ENCODE measurements at regions not wholly inside any gene's neighbourhood (a gene's known extent, or its start where the extent isn't known, plus 50 kb on each side); places are given as distances from the start of the nearest gene placed in this dataset.

DNA sequence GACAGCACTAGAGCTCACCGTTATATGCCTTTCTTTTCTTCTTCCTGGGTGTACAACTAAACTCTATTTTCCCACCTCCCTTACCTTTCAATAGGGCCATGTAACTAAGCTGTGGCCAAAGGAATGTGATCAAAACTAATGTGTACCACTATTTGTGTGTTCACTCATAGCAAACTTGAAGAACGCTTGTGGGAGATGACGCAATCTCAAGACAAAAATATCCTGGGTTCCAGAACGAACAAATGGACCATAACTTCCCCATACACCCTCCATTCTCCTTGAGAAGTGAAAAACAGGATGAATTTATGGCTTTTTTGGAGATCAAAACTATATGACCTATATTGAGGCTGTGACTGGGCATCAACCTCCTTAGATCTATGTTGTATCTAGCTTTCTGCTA is 139.7 kb upstream of the GLRA2 start:
- Histone ChIP-seq H3K36me3 (ENCODE audit: control insufficient read depth in 4 of 4, insufficient read depth in 4 of 4, low read length in 4 of 4) (no peaks in the 10 kb centered on the region), H3K9ac (ENCODE audit: insufficient read depth in 1 of 2, low read length in 2 of 2) (no peak overlapping the region), H3K27me3 (ENCODE audit: control insufficient read depth in 3 of 3, insufficient read depth in 3 of 3, low read length in 2 of 3) (peaks cover 0 to 11% (median 4%) of the 10 kb centered on the region in 3 donors), H3K4me1 (ENCODE audit: control insufficient read depth in 5 of 5, insufficient read depth in 5 of 5, low read length in 5 of 5) (peaks cover 0 to 7% (median 0%) of the 10 kb centered on the region in 5 donors), H3K27ac (ENCODE audit: low read depth in 1 of 2, low read length in 1 of 2) (no peak overlapping the region), H3K9me3 (ENCODE audit: control insufficient read depth in 4 of 4, insufficient read depth in 3 of 4, low read length in 3 of 4) (no peaks in the 10 kb centered on the region), H3K4me3 (no peak overlapping the region)
- ATAC-seq (ENCODE audit: insufficient read depth, low FRiP score) (no peak), DNase-seq (no peak)
- WGBS, 2 donors = 68 to 70% methylated on average over 4 of the region's 4 CpGs
- TF ChIP-seq, protein P1, sequence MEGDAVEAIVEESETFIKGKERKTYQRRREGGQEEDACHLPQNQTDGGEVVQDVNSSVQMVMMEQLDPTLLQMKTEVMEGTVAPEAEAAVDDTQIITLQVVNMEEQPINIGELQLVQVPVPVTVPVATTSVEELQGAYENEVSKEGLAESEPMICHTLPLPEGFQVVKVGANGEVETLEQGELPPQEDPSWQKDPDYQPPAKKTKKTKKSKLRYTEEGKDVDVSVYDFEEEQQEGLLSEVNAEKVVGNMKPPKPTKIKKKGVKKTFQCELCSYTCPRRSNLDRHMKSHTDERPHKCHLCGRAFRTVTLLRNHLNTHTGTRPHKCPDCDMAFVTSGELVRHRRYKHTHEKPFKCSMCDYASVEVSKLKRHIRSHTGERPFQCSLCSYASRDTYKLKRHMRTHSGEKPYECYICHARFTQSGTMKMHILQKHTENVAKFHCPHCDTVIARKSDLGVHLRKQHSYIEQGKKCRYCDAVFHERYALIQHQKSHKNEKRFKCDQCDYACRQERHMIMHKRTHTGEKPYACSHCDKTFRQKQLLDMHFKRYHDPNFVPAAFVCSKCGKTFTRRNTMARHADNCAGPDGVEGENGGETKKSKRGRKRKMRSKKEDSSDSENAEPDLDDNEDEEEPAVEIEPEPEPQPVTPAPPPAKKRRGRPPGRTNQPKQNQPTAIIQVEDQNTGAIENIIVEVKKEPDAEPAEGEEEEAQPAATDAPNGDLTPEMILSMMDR (IDR thresholded peaks at IDR 0.05; ENCODE audit: control extremely low read depth, extremely low read depth) = no peak

DNA sequence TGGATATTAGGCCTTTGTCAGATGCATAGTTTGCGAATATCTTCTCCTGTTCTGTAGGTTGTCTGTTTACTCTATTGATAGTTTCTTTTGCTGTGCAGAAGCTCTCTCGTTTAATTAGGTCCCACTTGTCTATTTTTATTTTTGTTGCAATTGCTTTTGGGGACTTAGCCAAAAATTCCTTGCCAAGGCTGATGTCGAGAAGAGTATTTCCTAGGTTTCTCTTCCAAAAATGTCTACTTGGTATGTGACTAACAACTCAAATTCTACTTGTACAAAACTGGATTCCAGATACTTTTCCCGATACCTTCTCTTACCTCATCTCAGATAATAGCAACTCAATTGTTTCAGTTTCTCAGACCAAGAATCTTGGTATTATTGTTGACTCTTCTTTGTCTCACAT is 142.4 kb upstream of the GLRA2 start:
- ATAC-seq (ENCODE audit: insufficient read depth, low FRiP score) (no peak), DNase-seq (peak in 2 of 3 donors; percentile 26 to 43)
- H3K4me3 ChIP-seq = no peak overlapping the region
- H3K9me3 ChIP-seq (ENCODE audit: control insufficient read depth in 4 of 4, insufficient read depth in 3 of 4, low read length in 3 of 4) = no peaks in the 10 kb centered on the region
- peaks cover 0 to 7% (median 0%) of the 10 kb centered on the region in 5 donors for H3K4me1 ChIP-seq (ENCODE audit: control insufficient read depth in 5 of 5, insufficient read depth in 5 of 5, low read length in 5 of 5)
- no peak overlapping the region for H3K9ac ChIP-seq (ENCODE audit: insufficient read depth in 1 of 2, low read length in 2 of 2)
- no peaks in the 10 kb centered on the region for H3K36me3 ChIP-seq (ENCODE audit: control insufficient read depth in 4 of 4, insufficient read depth in 4 of 4, low read length in 4 of 4)
- 61 to 85% methylated on average over 4 of the region's 4 CpGs for WGBS, 2 donors
- H3K27ac ChIP-seq (ENCODE audit: low read depth in 1 of 2, low read length in 1 of 2) = no peak overlapping the region
- H3K27me3 ChIP-seq (ENCODE audit: control insufficient read depth in 3 of 3, insufficient read depth in 3 of 3, low read length in 2 of 3) = peaks cover 0 to 14% (median 14%) of the 10 kb centered on the region in 3 donors
- TF ChIP-seq, protein P1 (IDR thresholded peaks at IDR 0.05; ENCODE audit: control extremely low read depth, extremely low read depth) = no peak

DNA sequence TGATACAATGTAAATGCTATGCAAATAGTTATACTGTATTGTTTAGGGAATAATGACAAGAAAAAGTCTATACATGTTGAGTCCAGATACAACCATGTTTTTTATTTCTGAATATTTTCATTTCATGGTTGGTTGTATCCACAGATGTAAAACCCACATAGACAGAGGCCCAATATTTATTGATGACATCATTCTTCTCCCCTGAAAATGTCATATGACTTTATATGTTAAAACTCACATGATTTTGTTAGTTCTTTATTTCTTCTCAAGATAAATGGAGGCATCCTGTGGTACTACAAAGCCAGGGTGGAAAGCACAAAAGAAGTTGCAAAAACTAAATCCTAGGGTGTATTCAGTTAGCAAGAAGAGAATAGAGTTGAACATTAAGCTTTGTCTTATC is 149.3 kb upstream of the GLRA2 start:
- Histone ChIP-seq H3K27me3 (ENCODE audit: control insufficient read depth in 3 of 3, insufficient read depth in 3 of 3, low read length in 2 of 3) (peaks cover 0 to 26% (median 15%) of the 10 kb centered on the region in 3 donors), H3K36me3 (ENCODE audit: control insufficient read depth in 4 of 4, insufficient read depth in 4 of 4, low read length in 4 of 4) (no peaks in the 10 kb centered on the region), H3K9ac (ENCODE audit: insufficient read depth in 1 of 2, low read length in 2 of 2) (no peak overlapping the region), H3K4me1 (ENCODE audit: control insufficient read depth in 5 of 5, insufficient read depth in 5 of 5, low read length in 5 of 5) (no peaks in the 10 kb centered on the region), H3K4me3 (no peak overlapping the region), H3K27ac (ENCODE audit: low read depth in 1 of 2, low read length in 1 of 2) (no peak overlapping the region), H3K9me3 (ENCODE audit: control insufficient read depth in 4 of 4, insufficient read depth in 3 of 4, low read length in 3 of 4) (no peaks in the 10 kb centered on the region)
- TF ChIP-seq, protein P1 (IDR thresholded peaks at IDR 0.05; ENCODE audit: control extremely low read depth, extremely low read depth) = no peak
- ATAC-seq (ENCODE audit: insufficient read depth, low FRiP score) = no peak
- no peak for DNase-seq

DNA sequence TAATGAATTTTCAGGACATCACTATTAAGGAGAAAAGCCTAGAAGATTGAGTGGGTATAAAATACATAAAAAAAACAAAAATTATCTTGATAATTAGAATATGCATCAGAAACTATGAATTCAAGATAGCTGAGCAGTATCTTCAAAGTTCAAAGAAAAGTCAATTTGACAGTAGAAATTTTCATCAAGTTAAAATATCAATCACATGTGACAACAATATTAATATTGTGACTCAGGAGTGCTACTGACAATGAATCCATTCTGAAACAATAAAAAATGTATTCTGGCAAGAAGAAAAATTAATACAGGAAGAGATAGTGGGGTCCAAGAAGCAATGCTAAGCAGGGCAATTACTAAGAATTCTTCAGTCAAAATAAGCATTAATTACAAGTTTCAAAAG is 151.9 kb upstream of the GLRA2 start:
- no peak overlapping the region for H3K4me3 ChIP-seq
- no peaks in the 10 kb centered on the region for H3K36me3 ChIP-seq (ENCODE audit: control insufficient read depth in 4 of 4, insufficient read depth in 4 of 4, low read length in 4 of 4)
- H3K27ac ChIP-seq (ENCODE audit: low read depth in 1 of 2, low read length in 1 of 2) = no peak overlapping the region
- H3K4me1 ChIP-seq (ENCODE audit: control insufficient read depth in 5 of 5, insufficient read depth in 5 of 5, low read length in 5 of 5) = no peaks in the 10 kb centered on the region
- ATAC-seq (ENCODE audit: insufficient read depth, low FRiP score) (no peak), DNase-seq (no peak)
- H3K27me3 ChIP-seq (ENCODE audit: control insufficient read depth in 3 of 3, insufficient read depth in 3 of 3, low read length in 2 of 3) = peaks cover 0 to 21% (median 9%) of the 10 kb centered on the region in 3 donors
- H3K9me3 ChIP-seq (ENCODE audit: control insufficient read depth in 4 of 4, insufficient read depth in 3 of 4, low read length in 3 of 4) = no peaks in the 10 kb centered on the region
- TF ChIP-seq, protein P1 (IDR thresholded peaks at IDR 0.05; ENCODE audit: control extremely low read depth, extremely low read depth) = no peak
- H3K9ac ChIP-seq (ENCODE audit: insufficient read depth in 1 of 2, low read length in 2 of 2) = no peak overlapping the region

All from lung (tissue), 11 donors.